Activated CD8-positive, alpha-beta T cell treated with anti-CD3 and anti-CD28 coated beads for 36 hours (primary cell): ENCODE measurements at regions not wholly inside any gene's neighbourhood (a gene's known extent, or its start where the extent isn't known, plus 50 kb on each side); places are given as distances from the start of the nearest gene placed in this dataset.
A peak's percentile ranks its signal among the peaks of the same experiment; 100 is the strongest.
"Not testable (repeated sequence)": the region's sequence is repeated elsewhere in the genome, so short reads cannot be mapped to it uniquely, and the experiment has no call there.

Source experiments
- ATAC-seq: fragments of 200-7000 bp; cut with Tn5 transposase; one replicate; pipeline ENCODE4 v1.10.0; 2021; ENCODE audit warnings: mild to moderate bottlenecking, moderate library complexity
- CTCF ChIA-PET: fragments of 350-600 bp; sonication (Branson Sonifier 250); formaldehyde crosslinking; loops from one replicate; lab custom pipeline; 2021; ENCODE audit warnings: antibody characterized with exemption; lab: Charles Lee
- POLR2A ChIA-PET: fragments of 350-600 bp; sonication (Branson Sonifier 250); formaldehyde crosslinking; loops from one replicate; lab custom pipeline; 2021; ENCODE audit warnings: antibody characterized with exemption; lab: Charles Lee
- DNase-seq: peaks from one replicate; pipeline ENCODE4 v3.0.0-alpha.2; 2020
- H3K27ac Mint-ChIP-seq: one replicate; pipeline ENCODE4 v1.8.0; 2021; ENCODE audit warnings: mild to moderate bottlenecking, mixed read lengths
- H3K27me3 Mint-ChIP-seq: one replicate; pipeline ENCODE4 v1.8.0; 2021; ENCODE audit warnings: mixed read lengths
- H3K36me3 Mint-ChIP-seq: one replicate; pipeline ENCODE4 v1.8.0; 2021; ENCODE audit warnings: low read depth, mixed read lengths
- H3K4me1 Mint-ChIP-seq: one replicate; pipeline ENCODE4 v1.8.0; 2021; ENCODE audit warnings: low read depth, mixed read lengths
- H3K4me3 Mint-ChIP-seq: one replicate; pipeline ENCODE4 v1.8.0; 2021; ENCODE audit warnings: mild to moderate bottlenecking, moderate library complexity, mixed read lengths
- H3K9me3 Mint-ChIP-seq: one replicate; pipeline ENCODE4 v1.8.0; 2021; ENCODE audit warnings: mixed read lengths
- CTCF ChIP-seq: fragments of 200-600 bp; IDR thresholded peaks from one replicate; pipeline ENCODE4 v1.8.0; 2022; ENCODE audit warnings: antibody characterized with exemption, mild to moderate bottlenecking
- intact Hi-C: fragments of 100-400 bp; cut with micrococcal nuclease; formaldehyde crosslinking; loops from one replicate; pipeline ENCODE4 v1.10.0; 2022

- POLR2A ChIA-PET, result no interaction called here
- H3K9me3 Mint-ChIP-seq, result peaks cover 16% of the 10 kb centered on the region
- CTCF ChIA-PET, result no interaction called here
- ATAC-seq (no peak), DNase-seq (no peak)
- H3K27ac Mint-ChIP-seq, result no peak overlapping the region
- H3K36me3 Mint-ChIP-seq, result peaks cover 2% of the 10 kb centered on the region
- intact Hi-C loops, result no loop called here
- H3K4me1 Mint-ChIP-seq, result peaks cover 4% of the 10 kb centered on the region
- TF ChIP-seq CTCF, result no peak
- H3K27me3 Mint-ChIP-seq, result no peaks in the 10 kb centered on the region
- H3K4me3 Mint-ChIP-seq, result no peak overlapping the region
These were observed 213.4 kb upstream of the XIST start for GRCh38 chrX:74065831-74066390.

- POLR2A ChIA-PET, result no interaction called here
- H3K27ac Mint-ChIP-seq, result no peak overlapping the region
These were observed 211.1 kb upstream of the XIST start for GRCh38 chrX:74063426-74064155.

GRCh38 chrX:74061879-74062278 lies 209.4 kb upstream of the XIST start:
- CTCF ChIA-PET, result no interaction called here
- Mint-ChIP-seq H3K9me3 (no peaks in the 10 kb centered on the region), H3K4me1 (peaks cover 4% of the 10 kb centered on the region), H3K4me3 (no peak overlapping the region), H3K36me3 (no peaks in the 10 kb centered on the region), H3K27me3 (no peaks in the 10 kb centered on the region), H3K27ac (no peak overlapping the region)
- intact Hi-C loops, result no loop called here
- TF ChIP-seq CTCF, result no peak
- POLR2A ChIA-PET, result no interaction called here
- no peak for ATAC-seq
- peak; percentile 8 for DNase-seq

More at GRCh38 chrX:74063426-74064155, 211.1 kb upstream of the XIST start:
- ATAC-seq (no peak), DNase-seq (no peak)
- CTCF ChIA-PET, result no interaction called here
- peaks cover 8% of the 10 kb centered on the region for H3K9me3 Mint-ChIP-seq
- no peak overlapping the region for H3K4me3 Mint-ChIP-seq
- intact Hi-C loops, result no loop called here
- H3K36me3 Mint-ChIP-seq, result no peaks in the 10 kb centered on the region
- no peaks in the 10 kb centered on the region for H3K27me3 Mint-ChIP-seq
- TF ChIP-seq CTCF, result no peak
- H3K4me1 Mint-ChIP-seq, result peaks cover 4% of the 10 kb centered on the region

GRCh38 chrX:74049126-74049525 lies 196.6 kb upstream of the XIST start:
- CTCF ChIA-PET, result no interaction called here

GRCh38 chrX:74034066-74034465 lies 181.6 kb upstream of the XIST start:
- H3K4me1 Mint-ChIP-seq, H3K27me3 Mint-ChIP-seq, POLR2A ChIA-PET, H3K36me3 Mint-ChIP-seq, CTCF ChIA-PET, intact Hi-C loops, H3K4me3 Mint-ChIP-seq, H3K27ac Mint-ChIP-seq, H3K9me3 Mint-ChIP-seq, DNase-seq, ATAC-seq: not testable (repeated sequence)

More at GRCh38 chrX:74049126-74049525, 196.6 kb upstream of the XIST start:
- no peaks in the 10 kb centered on the region for H3K27me3 Mint-ChIP-seq
- DNase-seq (no peak), ATAC-seq (no peak)
- no peak overlapping the region for H3K27ac Mint-ChIP-seq
- no peaks in the 10 kb centered on the region for H3K4me1 Mint-ChIP-seq
- H3K36me3 Mint-ChIP-seq, result peaks cover 2% of the 10 kb centered on the region
- POLR2A ChIA-PET, result no interaction called here
- intact Hi-C loops, result no loop called here
- H3K9me3 Mint-ChIP-seq, result peaks cover 2% of the 10 kb centered on the region
- no peak for TF ChIP-seq CTCF
- H3K4me3 Mint-ChIP-seq, result no peak overlapping the region

- CTCF ChIA-PET, H3K4me1 Mint-ChIP-seq, H3K4me3 Mint-ChIP-seq, POLR2A ChIA-PET, ATAC-seq, H3K27ac Mint-ChIP-seq, H3K36me3 Mint-ChIP-seq, H3K27me3 Mint-ChIP-seq, H3K9me3 Mint-ChIP-seq, intact Hi-C loops, DNase-seq: not testable (repeated sequence)
These were observed 179.0 kb upstream of the XIST start for GRCh38 chrX:74031527-74031926.

GRCh38 chrX:74030766-74031165 lies 178.3 kb upstream of the XIST start:
- DNase-seq, CTCF ChIA-PET, ATAC-seq, H3K9me3 Mint-ChIP-seq, intact Hi-C loops, H3K27me3 Mint-ChIP-seq, H3K4me3 Mint-ChIP-seq, H3K27ac Mint-ChIP-seq, H3K36me3 Mint-ChIP-seq, POLR2A ChIA-PET, H3K4me1 Mint-ChIP-seq: not testable (repeated sequence)

GRCh38 chrX:74025145-74025544 lies 172.6 kb upstream of the XIST start:
- H3K4me3 Mint-ChIP-seq, CTCF ChIA-PET, H3K36me3 Mint-ChIP-seq, DNase-seq, H3K4me1 Mint-ChIP-seq, POLR2A ChIA-PET, H3K27ac Mint-ChIP-seq, H3K27me3 Mint-ChIP-seq, ATAC-seq, intact Hi-C loops, H3K9me3 Mint-ChIP-seq: not testable (repeated sequence)
